PC-9 (cell line): ENCODE measurements at regions not wholly inside any gene's neighbourhood (a gene's known extent, or its start where the extent isn't known, plus 50 kb on each side); places are given as distances from the start of the nearest gene placed in this dataset.

ENCODE experiments used
- EZH2 ChIP-seq: fragments of 200-600 bp; sonication (generic); IDR thresholded peaks from 2 replicates; pipeline ENCODE4 v1.8.0; 2017; ENCODE audit warnings: antibody characterized with exemption, low read depth
- TF ChIP-seq, protein P1 (sequence below): fragments of 200-600 bp; sonication (generic); conservative IDR thresholded peaks from 2 replicates; pipeline ENCODE4 v1.6.1; 2017; ENCODE audit warnings: mixed run types, antibody characterized with exemption, mild to moderate bottlenecking, moderate library complexity

GRCh38 chr6:27584326-27584725 is 111.4 kb upstream of the ZNF184 start:
- TF ChIP-seq, protein P1, sequence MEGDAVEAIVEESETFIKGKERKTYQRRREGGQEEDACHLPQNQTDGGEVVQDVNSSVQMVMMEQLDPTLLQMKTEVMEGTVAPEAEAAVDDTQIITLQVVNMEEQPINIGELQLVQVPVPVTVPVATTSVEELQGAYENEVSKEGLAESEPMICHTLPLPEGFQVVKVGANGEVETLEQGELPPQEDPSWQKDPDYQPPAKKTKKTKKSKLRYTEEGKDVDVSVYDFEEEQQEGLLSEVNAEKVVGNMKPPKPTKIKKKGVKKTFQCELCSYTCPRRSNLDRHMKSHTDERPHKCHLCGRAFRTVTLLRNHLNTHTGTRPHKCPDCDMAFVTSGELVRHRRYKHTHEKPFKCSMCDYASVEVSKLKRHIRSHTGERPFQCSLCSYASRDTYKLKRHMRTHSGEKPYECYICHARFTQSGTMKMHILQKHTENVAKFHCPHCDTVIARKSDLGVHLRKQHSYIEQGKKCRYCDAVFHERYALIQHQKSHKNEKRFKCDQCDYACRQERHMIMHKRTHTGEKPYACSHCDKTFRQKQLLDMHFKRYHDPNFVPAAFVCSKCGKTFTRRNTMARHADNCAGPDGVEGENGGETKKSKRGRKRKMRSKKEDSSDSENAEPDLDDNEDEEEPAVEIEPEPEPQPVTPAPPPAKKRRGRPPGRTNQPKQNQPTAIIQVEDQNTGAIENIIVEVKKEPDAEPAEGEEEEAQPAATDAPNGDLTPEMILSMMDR, result no peak
- TF ChIP-seq EZH2, result no peak
